Esophagus muscularis mucosa (tissue), 4 donors: ENCODE measurements at regions not wholly inside any gene's neighbourhood (a gene's known extent, or its start where the extent isn't known, plus 50 kb on each side); places are given as distances from the start of the nearest gene placed in this dataset.

Experiments used
- CTCF ChIP-seq, 3 experiments: fragments of 200-600 bp in 2 of 3; fragments of 450-650 bp in 1 of 3; sonication (generic) in 2 of 3; IDR thresholded peaks; one replicate each; pipeline ENCODE4 v1.5.1; 2017 to 2019; ENCODE audit warnings: antibody characterized with exemption in 3 of 3, mild to moderate bottlenecking in 2 of 3, moderate library complexity in 1 of 3
- EP300 ChIP-seq: sonication (generic); formaldehyde crosslinking; IDR thresholded peaks from one replicate; pipeline ENCODE4 v1.6.1; 2017; ENCODE audit warnings: antibody characterized with exemption
- POLR2A ChIP-seq: fragments of 450-650 bp; IDR thresholded peaks from one replicate; pipeline ENCODE4 v1.6.1; 2017; ENCODE audit warnings: antibody characterized with exemption, moderate library complexity, mild to moderate bottlenecking, low read depth
- POLR2AphosphoS5 ChIP-seq, 2 donors: sonication (generic); formaldehyde crosslinking; IDR thresholded peaks; one replicate each; pipeline ENCODE4 v1.6.1; 2017; ENCODE audit warnings: antibody characterized with exemption in 2 of 2

- TF ChIP-seq POLR2AphosphoS5 (IDR thresholded peaks at IDR 0.05) = no peak
- no peak for TF ChIP-seq EP300
- no peak for TF ChIP-seq CTCF (IDR thresholded peaks at IDR 0.05)
- TF ChIP-seq POLR2A = no peak
Measured at GRCh38 chr10:9886772-9887171, 1130.9 kb upstream of the CELF2 start.
